CD14-positive monocyte (primary cell): ENCODE measurements at regions not wholly inside any gene's neighbourhood (a gene's known extent, or its start where the extent isn't known, plus 50 kb on each side); places are given as distances from the start of the nearest gene placed in this dataset.

Experiments
- DNase-seq, 3 donors: peaks; one replicate each; pipeline ENCODE4 v3.0.0-alpha.2; 2011 to 2022
- H2AFZ ChIP-seq: 2 replicates; pipeline ENCODE4 v1.6.0; 2012; ENCODE audit warnings: mild to moderate bottlenecking, low read depth, low read length, inconsistent platforms; ENCODE audit not compliant: insufficient read depth, poor library complexity, severe bottlenecking
- H3K27ac ChIP-seq, 2 donors: 1 replicate in 1 of 2; 2 replicates in 1 of 2; pipeline ENCODE4 v1.5.1; 2012 to 2013; ENCODE audit warnings: low read length in 2 of 2, control low read depth in 1 of 2, inconsistent platforms in 1 of 2, low read depth in 1 of 2, mild to moderate bottlenecking in 1 of 2
- H3K27me3 ChIP-seq, 2 donors: one replicate each; pipeline versions ENCODE4 v1.6.0 to v1.6.1; 2011 to 2013; ENCODE audit warnings: low read length in 2 of 2; ENCODE audit not compliant: control insufficient read depth in 2 of 2, insufficient read depth in 2 of 2
- H3K36me3 ChIP-seq, 2 donors: replicated peaks in 1 of 2; 1 replicate in 1 of 2; 2 replicates in 1 of 2; pipeline versions ENCODE4 v1.5.1 to v1.6.1; 2012 to 2013; ENCODE audit warnings: low read length in 2 of 2, control low read depth in 1 of 2, inconsistent platforms in 1 of 2, mild to moderate bottlenecking in 1 of 2; ENCODE audit not compliant: insufficient read depth in 2 of 2, control insufficient read depth in 1 of 2
- H3K4me1 ChIP-seq, 2 donors: 1 replicate in 1 of 2; 2 replicates in 1 of 2; pipeline versions ENCODE4 v1.5.1 to v1.6.1; 2012 to 2013; ENCODE audit warnings: low read length in 2 of 2, control low read depth in 1 of 2, inconsistent platforms in 1 of 2, mild to moderate bottlenecking in 1 of 2, moderate library complexity in 1 of 2; ENCODE audit not compliant: insufficient read depth in 2 of 2, control insufficient read depth in 1 of 2
- H3K4me2 ChIP-seq: replicated peaks from 2 replicates; pipeline ENCODE3; 2012; ENCODE audit warnings: low read length, moderate library complexity, mild to moderate bottlenecking; ENCODE audit not compliant: poor library complexity, severe bottlenecking; ENCODE audit errors: extremely low read depth
- H3K4me3 ChIP-seq, 3 experiments: fragments of 200-600 bp in 1 of 3; sonication (generic) in 1 of 3; replicated peaks in 1 of 3; 1 replicate in 2 of 3; 2 replicates in 1 of 3; pipeline ENCODE4 v1.5.1; 2011 to 2013; ENCODE audit warnings: low read length in 3 of 3, mild to moderate bottlenecking in 3 of 3, control low read depth in 2 of 3, low read depth in 2 of 3, inconsistent platforms in 1 of 3, moderate library complexity in 1 of 3
- H3K79me2 ChIP-seq: 2 replicates; pipeline ENCODE4 v1.6.0; 2012; ENCODE audit warnings: mild to moderate bottlenecking, control low read depth, inconsistent platforms, low read length, moderate library complexity; ENCODE audit not compliant: insufficient read depth
- H3K9ac ChIP-seq: 2 replicates; pipeline ENCODE4 v1.6.0; 2017; ENCODE audit warnings: low read length, mild to moderate bottlenecking; ENCODE audit not compliant: insufficient read depth, poor library complexity, severe bottlenecking
- H3K9me3 ChIP-seq, 2 donors: replicated peaks in 1 of 2; 1 replicate in 1 of 2; 2 replicates in 1 of 2; pipeline versions ENCODE4 v1.5.1 to v1.6.1; 2012 to 2013; ENCODE audit warnings: low read length in 2 of 2, control low read depth in 1 of 2; ENCODE audit not compliant: control insufficient read depth in 1 of 2, insufficient read depth in 1 of 2
- H4K20me1 ChIP-seq: 2 replicates; pipeline ENCODE4 v1.6.0; 2012; ENCODE audit warnings: mild to moderate bottlenecking, low read length, control low read depth, moderate library complexity; ENCODE audit not compliant: insufficient read depth
- H3K27ac Mint-ChIP-seq, 7 donors: one replicate each; pipeline ENCODE4 v1.8.0; 2020; ENCODE audit warnings: mild to moderate bottlenecking in 7 of 7, mixed read lengths in 7 of 7, moderate library complexity in 6 of 7, inconsistent platforms in 2 of 7
- H3K27me3 Mint-ChIP-seq, 3 donors: one replicate each; pipeline ENCODE4 v1.8.0; 2021 to 2022; ENCODE audit warnings: low read depth in 3 of 3, mild to moderate bottlenecking in 3 of 3, mixed read lengths in 3 of 3, moderate library complexity in 3 of 3, inconsistent platforms in 1 of 3
- H3K36me3 Mint-ChIP-seq, 2 donors: one replicate each; pipeline ENCODE4 v1.8.0; 2020; ENCODE audit warnings: mixed read lengths in 2 of 2, inconsistent platforms in 1 of 2, mild to moderate bottlenecking in 1 of 2
- H3K4me1 Mint-ChIP-seq: one replicate; pipeline ENCODE4 v1.8.0; 2020; ENCODE audit warnings: mild to moderate bottlenecking, mixed read lengths
- H3K4me3 Mint-ChIP-seq, 2 donors: one replicate each; pipeline ENCODE4 v1.8.0; 2020; ENCODE audit warnings: mild to moderate bottlenecking in 2 of 2, mixed read lengths in 2 of 2, moderate library complexity in 1 of 2
- H3K9me3 Mint-ChIP-seq, 7 donors: one replicate each; pipeline ENCODE4 v1.8.0; 2020 to 2022; ENCODE audit warnings: mixed read lengths in 7 of 7, mild to moderate bottlenecking in 6 of 7, moderate library complexity in 6 of 7, inconsistent platforms in 2 of 7
- WGBS: methylation state at CpG from one replicate; pipeline ENCODE4 v1.1.5; 2013; ENCODE audit warnings: missing lambda C conversion rate; ENCODE audit not compliant: insufficient coverage; 5-methylcytosine and 5-hydroxymethylcytosine counted together
- intact Hi-C, 2 donors: fragments of 100-400 bp; cut with micrococcal nuclease; formaldehyde crosslinking; loops; one replicate each; pipeline versions ENCODE4 v1.15.0 to v1.15.1; 2023
- TF ChIP-seq, protein P1 (sequence below): fragments of 200-600 bp; IDR thresholded peaks from one replicate; pipeline ENCODE4 v1.8.0; 2022; ENCODE audit warnings: antibody characterized with exemption, mild to moderate bottlenecking

DNA sequence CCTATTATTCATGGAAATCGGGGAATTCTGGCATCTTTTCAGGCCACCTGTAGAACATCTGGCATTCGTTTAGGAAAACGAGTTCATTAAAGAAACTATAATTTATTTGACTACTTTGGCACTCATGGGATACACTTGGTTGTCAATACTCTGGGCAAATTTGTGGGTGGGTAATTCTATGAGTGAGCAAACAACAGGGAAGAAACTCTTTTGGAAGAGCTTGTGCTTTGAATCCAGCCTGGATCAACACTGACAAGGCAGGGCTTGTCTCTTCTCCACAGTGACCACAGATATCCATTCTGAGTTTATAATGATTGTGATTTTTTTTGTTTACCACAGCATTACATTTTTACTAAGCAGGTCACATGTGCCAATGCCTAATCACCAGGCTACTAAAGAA, 394.7 kb downstream of the THBS2 start:
- no peak overlapping the region for H3K4me2 ChIP-seq
- WGBS: no CpG with 5 or more reads among the region's 3 CpGs
- no peaks in the 10 kb centered on the region for H3K9me3 ChIP-seq
- no peak overlapping the region for H3K9ac ChIP-seq
- H3K27me3 ChIP-seq: no peaks in the 10 kb centered on the region
- no peaks in the 10 kb centered on the region for H3K36me3 ChIP-seq
- TF ChIP-seq, protein P1, sequence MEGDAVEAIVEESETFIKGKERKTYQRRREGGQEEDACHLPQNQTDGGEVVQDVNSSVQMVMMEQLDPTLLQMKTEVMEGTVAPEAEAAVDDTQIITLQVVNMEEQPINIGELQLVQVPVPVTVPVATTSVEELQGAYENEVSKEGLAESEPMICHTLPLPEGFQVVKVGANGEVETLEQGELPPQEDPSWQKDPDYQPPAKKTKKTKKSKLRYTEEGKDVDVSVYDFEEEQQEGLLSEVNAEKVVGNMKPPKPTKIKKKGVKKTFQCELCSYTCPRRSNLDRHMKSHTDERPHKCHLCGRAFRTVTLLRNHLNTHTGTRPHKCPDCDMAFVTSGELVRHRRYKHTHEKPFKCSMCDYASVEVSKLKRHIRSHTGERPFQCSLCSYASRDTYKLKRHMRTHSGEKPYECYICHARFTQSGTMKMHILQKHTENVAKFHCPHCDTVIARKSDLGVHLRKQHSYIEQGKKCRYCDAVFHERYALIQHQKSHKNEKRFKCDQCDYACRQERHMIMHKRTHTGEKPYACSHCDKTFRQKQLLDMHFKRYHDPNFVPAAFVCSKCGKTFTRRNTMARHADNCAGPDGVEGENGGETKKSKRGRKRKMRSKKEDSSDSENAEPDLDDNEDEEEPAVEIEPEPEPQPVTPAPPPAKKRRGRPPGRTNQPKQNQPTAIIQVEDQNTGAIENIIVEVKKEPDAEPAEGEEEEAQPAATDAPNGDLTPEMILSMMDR: no peak
- Mint-ChIP-seq H3K4me1 (no peaks in the 10 kb centered on the region), H3K36me3 (no peaks in the 10 kb centered on the region), H3K4me3 (no peak overlapping the region), H3K9me3 (peaks cover 0 to 9% (median 3%) of the 10 kb centered on the region in 7 donors), H3K27ac (no peak overlapping the region), H3K27me3 (peaks cover 0 to 2% (median 0%) of the 10 kb centered on the region in 3 donors)
- no peaks in the 10 kb centered on the region for H3K79me2 ChIP-seq
- H4K20me1 ChIP-seq: no peaks in the 10 kb centered on the region
- H2AFZ ChIP-seq: no peak overlapping the region
- intact Hi-C loops: no loop called here
- no peak overlapping the region for H3K4me3 ChIP-seq
- H3K4me1 ChIP-seq: no peaks in the 10 kb centered on the region
- no peak overlapping the region for H3K27ac ChIP-seq
- no peak for DNase-seq

DNA sequence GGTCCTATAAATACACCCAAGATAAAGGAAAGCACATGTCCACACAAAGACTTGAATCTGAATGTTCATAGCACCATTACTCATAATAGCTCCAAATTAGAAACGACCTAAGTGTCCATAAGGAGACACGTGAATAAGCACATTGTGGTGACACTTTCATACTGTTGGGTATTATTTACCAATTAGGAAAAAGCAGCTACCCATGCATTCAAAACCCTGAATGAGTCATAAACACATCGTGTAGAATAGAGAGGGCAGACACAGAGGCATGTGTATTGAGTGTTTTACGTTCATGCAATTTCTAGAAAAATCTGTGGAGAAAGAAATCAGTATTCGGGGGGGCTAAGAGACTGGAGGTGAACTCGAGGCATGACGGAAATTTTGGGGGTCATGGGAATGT, 396.7 kb downstream of the THBS2 start:
- TF ChIP-seq, protein P1: no peak
- no peak overlapping the region for H3K4me3 ChIP-seq
- WGBS: no CpG with 5 or more reads among the region's 7 CpGs
- H3K27ac Mint-ChIP-seq: no peak overlapping the region
- no peaks in the 10 kb centered on the region for H3K9me3 ChIP-seq
- H3K4me3 Mint-ChIP-seq: no peak overlapping the region
- H3K4me2 ChIP-seq: no peak overlapping the region
- H2AFZ ChIP-seq: no peak overlapping the region
- H3K27me3 Mint-ChIP-seq: peaks cover 0 to 2% (median 1%) of the 10 kb centered on the region in 3 donors
- intact Hi-C loops: no loop called here
- no peak overlapping the region for H3K27ac ChIP-seq
- no peaks in the 10 kb centered on the region for H3K36me3 Mint-ChIP-seq
- no peaks in the 10 kb centered on the region for H3K4me1 Mint-ChIP-seq
- H4K20me1 ChIP-seq: no peaks in the 10 kb centered on the region
- H3K9me3 Mint-ChIP-seq: peaks cover 0 to 9% (median 3%) of the 10 kb centered on the region in 7 donors
- H3K36me3 ChIP-seq: no peaks in the 10 kb centered on the region
- no peaks in the 10 kb centered on the region for H3K27me3 ChIP-seq
- no peak for DNase-seq
- no peaks in the 10 kb centered on the region for H3K4me1 ChIP-seq
- H3K79me2 ChIP-seq: no peaks in the 10 kb centered on the region
- H3K9ac ChIP-seq: no peak overlapping the region
